GM23338 (cell line): ENCODE measurements at regions not wholly inside any gene's neighbourhood (a gene's known extent, or its start where the extent isn't known, plus 50 kb on each side); places are given as distances from the start of the nearest gene placed in this dataset.
"Not testable (repeated sequence)": the region's sequence is repeated elsewhere in the genome, so short reads cannot be mapped to it uniquely, and the experiment has no call there.

Experiments
- CREB1 ChIP-seq: fragments of 250-450 bp; sonication (Bioruptor Pico); IDR thresholded peaks from 2 replicates; pipeline ENCODE4 v1.5.0; 2020; ENCODE audit warnings: low read depth, mild to moderate bottlenecking, moderate library complexity
- EZH2 ChIP-seq: fragments of 200-600 bp; sonication (generic); IDR thresholded peaks from one replicate; pipeline ENCODE4 v1.8.0; 2017; ENCODE audit warnings: antibody characterized with exemption, mild to moderate bottlenecking, low read depth; ENCODE audit not compliant: unreplicated experiment
- EZH2phosphoT487 ChIP-seq: fragments of 200-600 bp; sonication (generic); IDR thresholded peaks from one replicate; pipeline ENCODE4 v1.8.1; 2018; ENCODE audit warnings: antibody characterized with exemption; ENCODE audit not compliant: unreplicated experiment

DNA sequence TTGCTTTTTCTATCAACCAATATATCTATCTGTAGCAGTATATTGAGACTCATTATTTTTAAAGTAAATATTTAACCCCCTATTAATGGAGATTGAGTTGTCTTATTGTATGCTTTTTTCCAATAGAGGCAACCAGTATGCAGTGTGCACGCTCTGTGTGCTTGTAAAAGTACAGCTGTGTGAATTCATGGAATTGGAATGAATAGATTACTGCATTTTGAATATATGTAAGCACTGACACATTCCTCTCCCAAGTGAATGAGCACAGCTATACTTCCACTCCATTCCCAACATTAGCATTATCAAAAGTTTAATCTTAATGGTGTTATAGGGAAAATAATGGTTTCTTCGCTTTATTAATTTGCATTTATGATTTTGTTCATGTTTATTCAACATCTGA lies 81.6 kb upstream of the HSFY2 start:
- not testable (repeated sequence) for TF ChIP-seq EZH2phosphoT487; CREB1 (CRISPR knock-in tag); EZH2
